Loucy (cell line): ENCODE measurements at regions not wholly inside any gene's neighbourhood (a gene's known extent, or its start where the extent isn't known, plus 50 kb on each side); places are given as distances from the start of the nearest gene placed in this dataset.

Experiments
- CTCF ChIP-seq: fragments of 200-600 bp; sonication (generic); conservative IDR thresholded peaks from 2 replicates; pipeline ENCODE4 v1.5.1; 2014; ENCODE audit warnings: mild to moderate bottlenecking, antibody characterized with exemption, low read length
- EZH2phosphoT487 ChIP-seq: fragments of 200-600 bp; IDR thresholded peaks from 2 replicates; pipeline ENCODE4 v1.6.1; 2018; ENCODE audit warnings: antibody characterized with exemption, mild to moderate bottlenecking, moderate library complexity, borderline replicate concordance

- TF ChIP-seq CTCF = no peak
- no peak for TF ChIP-seq EZH2phosphoT487
Measured at GRCh38 chr12:104889735-104890134, 68.4 kb downstream of the SLC41A2 start.
